ENCODE measurements at regions not wholly inside any gene's neighbourhood (a gene's known extent, or its start where the extent isn't known, plus 50 kb on each side); places are given as distances from the start of the nearest gene placed in this dataset.
"Not testable (repeated sequence)": the region's sequence is repeated elsewhere in the genome, so short reads cannot be mapped to it uniquely, and the experiment has no call there.

- DNase-seq: peak; percentile 83
These were observed 488.0 kb upstream of the STXBP6 start for GRCh38 chr14:25537846-25538455.

DNA sequence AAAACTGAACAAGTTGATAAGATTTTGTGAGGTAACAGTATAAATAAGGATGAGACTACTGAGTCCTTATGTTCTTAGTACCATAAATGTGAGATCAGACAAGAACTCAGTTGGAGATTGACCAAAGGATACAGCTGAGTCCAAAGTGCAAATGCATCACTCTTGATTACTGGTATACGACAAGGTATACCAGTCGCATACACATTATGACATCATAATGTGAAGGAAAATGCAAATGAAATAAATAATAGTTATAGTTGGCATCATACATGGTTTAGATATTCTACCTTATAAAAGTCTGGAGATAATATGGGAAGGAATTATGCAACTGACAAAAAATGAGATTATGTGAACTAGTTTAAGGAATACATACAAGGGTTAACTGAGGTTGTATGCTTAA is 476.3 kb upstream of the STXBP6 start:
- DNase-seq: no peak

DNA sequence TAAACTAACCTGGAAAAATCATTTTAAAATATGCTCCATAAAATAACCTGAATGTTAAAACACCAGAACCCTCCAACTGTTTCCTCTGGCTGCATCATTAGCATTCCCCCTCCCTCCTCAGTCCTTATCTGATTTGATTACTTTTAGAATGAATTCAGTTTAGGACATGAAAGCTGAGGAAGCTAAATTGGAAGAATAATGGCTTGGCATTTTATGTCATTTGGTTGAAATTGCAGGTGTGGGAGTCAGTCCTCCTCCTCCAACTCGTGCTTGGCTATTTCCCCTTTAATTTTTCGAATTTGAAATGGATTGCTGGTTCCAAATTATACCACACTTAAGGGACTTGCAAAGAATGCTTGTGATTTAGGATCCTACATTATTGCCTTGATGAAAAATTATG is 473.0 kb upstream of the STXBP6 start:
- peak in 1 of 2 experiments; percentile 47 for DNase-seq

GRCh38 chr14:25522116-25522515 is 472.2 kb upstream of the STXBP6 start:
- peak in 1 of 2 experiments; percentile 75 for DNase-seq

DNA sequence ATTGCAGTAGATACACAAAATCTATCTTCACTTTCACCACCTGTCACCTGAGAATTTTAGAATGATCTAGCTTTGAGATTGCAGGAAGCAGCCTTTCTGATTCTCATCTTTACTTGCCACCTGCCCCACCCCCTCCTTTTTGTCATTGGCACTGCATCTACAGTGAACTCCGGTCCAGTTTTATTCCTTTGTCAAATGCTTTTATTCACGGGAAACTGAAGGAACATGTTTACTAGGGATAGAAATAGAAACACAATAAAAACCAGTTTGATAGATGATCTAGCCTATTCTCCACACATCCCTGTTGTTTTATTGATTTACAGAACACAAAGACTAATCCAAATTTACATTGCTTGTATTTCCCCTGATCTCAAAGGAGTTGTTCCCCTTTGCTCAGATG is 471.7 kb upstream of the STXBP6 start:
- peak in 1 of 2 experiments; percentile 75 for DNase-seq

DNA sequence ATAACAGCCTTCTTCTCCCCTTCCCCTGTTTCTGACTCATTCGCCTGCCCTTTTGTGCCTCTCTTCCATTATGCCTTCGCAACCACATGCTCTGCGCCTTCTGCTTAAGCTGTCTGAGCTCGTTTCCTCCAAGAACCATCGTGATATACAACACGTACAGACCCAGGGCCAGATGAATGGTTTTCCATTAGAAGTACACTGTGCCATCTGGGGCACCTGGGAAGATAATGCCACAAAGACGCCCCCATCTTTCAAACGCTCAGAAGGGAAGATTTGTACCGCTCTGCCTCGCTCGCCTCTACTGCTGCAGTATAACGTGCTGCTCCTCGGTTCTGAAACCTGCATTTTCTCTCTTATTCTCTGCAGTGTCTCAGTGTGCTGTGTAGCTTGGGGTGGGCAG is 470.9 kb upstream of the STXBP6 start:
- DNase-seq: no peak

DNA sequence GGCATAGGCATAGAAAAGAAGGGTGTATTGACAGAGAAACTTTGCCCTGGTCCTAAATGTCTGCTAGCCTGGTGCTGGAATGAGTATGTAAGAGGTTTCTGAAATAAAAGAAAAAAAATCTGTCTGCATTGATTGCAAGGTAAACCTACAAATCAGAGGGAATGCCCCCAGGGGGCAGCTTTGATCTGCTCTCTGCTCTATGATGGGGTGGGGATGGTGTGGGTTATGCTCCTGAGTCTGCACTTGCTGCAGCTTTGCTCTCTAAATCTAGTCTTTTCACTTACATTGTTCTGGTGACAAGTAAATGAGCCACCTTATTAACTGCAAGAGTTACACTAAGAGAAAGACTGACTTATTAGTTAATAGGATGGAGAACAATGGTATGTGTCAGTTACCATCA is 468.4 kb upstream of the STXBP6 start:
- peak; percentile 59 to 71 for DNase-seq

DNA sequence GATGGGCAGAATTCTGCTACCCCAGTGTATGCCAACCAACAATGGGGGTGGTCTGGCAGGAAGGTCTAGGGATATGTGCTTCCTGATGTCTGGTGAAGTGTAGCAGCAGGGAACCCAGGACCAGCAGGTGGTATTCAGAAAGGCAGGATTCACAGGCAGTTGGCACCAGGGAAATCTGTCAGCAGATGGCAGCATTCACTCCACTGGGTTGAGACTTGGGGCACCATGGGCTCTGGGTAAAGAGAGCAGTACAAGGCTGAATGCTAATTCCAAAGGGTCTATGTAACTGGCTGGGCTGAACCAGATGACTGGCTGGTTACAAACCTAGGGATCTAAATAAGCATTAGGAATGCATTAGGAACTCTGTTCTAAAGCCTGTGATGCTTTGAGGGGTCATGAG is 466.9 kb upstream of the STXBP6 start:
- peak; percentile 62 to 68 for DNase-seq

DNA sequence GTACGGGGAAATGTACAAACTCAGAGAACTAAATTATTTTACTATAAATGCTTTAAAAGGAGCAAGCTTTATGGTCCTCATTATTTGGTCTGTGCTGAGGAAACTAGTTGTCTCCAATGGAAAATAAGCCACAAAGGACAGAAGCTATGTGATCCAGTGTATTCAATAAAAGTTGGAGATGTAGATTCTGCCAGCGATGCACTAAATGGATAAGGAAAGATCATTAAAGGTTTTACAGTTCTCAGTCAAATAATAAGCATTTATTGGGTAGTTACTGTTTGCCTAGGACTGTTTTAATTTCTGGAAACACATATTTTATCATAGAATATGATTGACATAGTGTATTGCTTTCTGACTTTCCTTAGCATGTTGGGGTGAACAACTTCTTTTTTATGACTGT is 458.9 kb upstream of the STXBP6 start:
- no peak for DNase-seq

DNA sequence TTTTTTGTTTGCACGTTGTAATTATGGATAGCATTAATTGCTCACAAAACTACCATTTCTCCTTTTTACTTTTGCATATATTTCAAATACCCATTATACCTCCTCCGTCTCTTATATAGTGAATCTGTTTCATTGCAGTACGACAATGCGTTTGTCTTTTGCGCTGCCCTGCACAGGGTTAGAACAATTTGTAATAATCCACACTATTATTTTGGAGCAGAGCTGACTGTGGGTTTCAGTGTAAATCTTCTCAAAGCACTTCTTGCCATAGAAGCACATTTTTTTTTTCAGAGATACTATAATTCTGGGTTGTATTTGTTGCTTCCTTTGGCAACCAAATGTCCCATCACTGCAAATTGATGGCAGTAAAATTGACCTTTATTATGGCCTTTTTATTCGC is 451.8 kb upstream of the STXBP6 start:
- no peak for DNase-seq

GRCh38 chr14:25488961-25489360 is 439.0 kb upstream of the STXBP6 start:
- no peak for DNase-seq

DNA sequence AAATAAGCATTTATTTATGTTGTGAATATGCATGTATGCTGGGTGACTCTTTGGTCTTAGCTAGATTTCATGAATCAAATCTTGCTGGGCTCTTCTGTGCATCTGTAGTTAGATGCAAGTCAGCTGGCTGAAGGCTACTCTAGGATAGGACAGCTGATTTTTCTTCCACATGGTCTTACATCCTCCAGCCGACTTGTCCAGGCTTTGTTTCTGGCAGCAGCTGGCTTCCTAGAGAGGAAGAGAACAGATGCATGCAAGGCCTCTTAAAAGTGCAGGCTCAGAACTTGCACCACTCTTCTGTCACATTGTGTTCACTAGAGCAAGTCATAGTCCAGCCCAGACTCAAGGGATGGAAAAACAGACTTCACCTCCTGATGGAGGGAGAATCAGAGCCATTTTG is 435.4 kb upstream of the STXBP6 start:
- DNase-seq: peak; percentile 31 to 71

- DNase-seq: peak; percentile 39 to 72
These were observed 435.0 kb upstream of the STXBP6 start for GRCh38 chr14:25484906-25485305.

GRCh38 chr14:25484235-25484634 is 434.3 kb upstream of the STXBP6 start:
- DNase-seq: peak; percentile 32 to 75

- no peak for DNase-seq
These were observed 427.6 kb upstream of the STXBP6 start for GRCh38 chr14:25477316-25478098.

- no peak for DNase-seq
These were observed 422.8 kb upstream of the STXBP6 start for GRCh38 chr14:25472700-25473099.

- no peak for DNase-seq
These were observed 414.8 kb upstream of the STXBP6 start for GRCh38 chr14:25464772-25465171.

DNA sequence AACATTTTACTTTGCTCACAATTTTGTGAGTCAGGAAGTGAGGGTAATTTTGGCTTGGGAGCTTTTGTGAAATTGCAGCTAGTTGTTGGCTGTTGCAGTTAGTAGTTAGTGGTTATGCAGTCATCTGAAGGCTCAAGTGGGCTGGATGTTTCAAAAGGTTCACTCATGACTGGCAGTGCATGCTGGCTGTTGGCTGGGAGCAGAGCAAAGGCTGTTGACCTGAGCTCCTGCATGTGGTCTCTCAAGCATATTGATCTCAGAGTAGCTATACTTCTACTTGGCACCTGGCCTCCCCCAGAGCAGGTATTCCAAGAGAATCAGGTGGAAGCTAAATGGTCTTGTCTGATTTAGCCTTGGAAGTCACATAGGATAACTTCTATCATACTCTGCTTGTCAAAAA is 414.1 kb upstream of the STXBP6 start:
- no peak for DNase-seq

DNA sequence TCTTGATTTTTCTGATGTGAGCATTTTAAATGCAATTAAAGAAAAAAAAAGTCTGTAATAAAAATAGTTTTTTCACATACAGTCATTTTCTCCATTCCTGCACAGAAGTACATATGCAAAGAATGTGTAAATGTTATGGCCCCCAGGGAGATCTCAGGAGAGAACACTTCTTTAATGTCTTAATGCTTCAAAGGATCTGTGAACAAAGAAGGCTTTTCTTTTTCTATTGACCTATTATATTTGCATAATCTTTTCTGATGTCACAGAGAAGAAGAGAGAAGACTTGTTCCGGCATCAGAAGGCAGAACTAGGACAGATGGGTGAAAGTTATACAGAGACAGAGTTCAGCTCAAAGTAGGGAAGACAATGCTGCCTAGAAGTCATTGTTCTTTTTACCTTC is 413.5 kb upstream of the STXBP6 start:
- DNase-seq: no peak

DNA sequence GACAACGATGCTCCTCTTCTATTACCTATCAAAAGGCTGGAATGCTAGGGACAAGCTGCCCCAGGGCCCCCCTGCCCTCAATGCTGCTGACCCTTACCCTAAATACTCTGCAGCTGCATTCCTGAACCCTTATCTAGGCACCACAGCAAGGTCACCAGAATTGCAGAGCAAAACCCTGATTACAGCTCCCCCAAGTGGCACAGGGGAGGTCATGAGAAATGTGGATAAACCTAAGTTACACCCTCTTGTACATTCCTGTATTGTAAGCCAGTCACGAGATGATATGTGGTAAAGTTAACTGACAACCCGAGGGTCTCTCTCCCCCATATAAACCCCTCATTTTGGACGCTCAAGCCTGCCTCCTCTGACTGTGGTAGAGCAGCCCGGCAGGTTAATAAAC is 411.8 kb upstream of the STXBP6 start:
- no peak for DNase-seq

- DNase-seq: no peak
These were observed 394.4 kb upstream of the STXBP6 start for GRCh38 chr14:25444381-25444780.

GRCh38 chr14:25440382-25440781 is 390.4 kb upstream of the STXBP6 start:
- DNase-seq: not testable (repeated sequence)

GRCh38 chr14:25436906-25437305 is 387.0 kb upstream of the STXBP6 start:
- no peak for DNase-seq

GRCh38 chr14:25436288-25436875 is 386.4 kb upstream of the STXBP6 start:
- DNase-seq: no peak
